WTC11 (cell line): ENCODE measurements at regions not wholly inside any gene's neighbourhood (a gene's known extent, or its start where the extent isn't known, plus 50 kb on each side); places are given as distances from the start of the nearest gene placed in this dataset.

ENCODE experiments used
- ATAC-seq: fragments of 200-7000 bp; cut with Tn5 transposase; 2 replicates; pipeline ENCODE4 v1.10.0; 2021; ENCODE audit warnings: mild to moderate bottlenecking, moderate library complexity
- CTCF ChIA-PET: fragments of 300-600 bp; sonication (Branson Sonifier 250); formaldehyde crosslinking; loops from one replicate; lab custom pipeline; 2021; ENCODE audit warnings: antibody characterized with exemption; lab: Charles Lee
- POLR2A ChIA-PET: fragments of 350-600 bp; sonication (Branson Sonifier 250); formaldehyde crosslinking; loops from one replicate; lab custom pipeline; 2021; ENCODE audit warnings: antibody characterized with exemption; lab: Charles Lee
- DNase-seq: peaks from one replicate; pipeline ENCODE4 v3.0.0; 2021; ENCODE audit warnings: low spot score
- H3K27ac Mint-ChIP-seq: 2 replicates; pipeline ENCODE4 v1.8.0; 2021; ENCODE audit warnings: mixed read lengths
- H3K27me3 Mint-ChIP-seq: 2 replicates; pipeline ENCODE4 v1.8.0; 2021; ENCODE audit warnings: low read depth, mild to moderate bottlenecking, moderate library complexity, mixed read lengths
- H3K36me3 Mint-ChIP-seq: 2 replicates; pipeline ENCODE4 v1.8.0; 2021; ENCODE audit warnings: mixed read lengths
- H3K4me1 Mint-ChIP-seq: 2 replicates; pipeline ENCODE4 v1.8.0; 2022; ENCODE audit warnings: mixed read lengths
- H3K4me3 Mint-ChIP-seq: 2 replicates; pipeline ENCODE4 v1.8.0; 2021; ENCODE audit warnings: mild to moderate bottlenecking, moderate library complexity, mixed read lengths
- H3K9me3 Mint-ChIP-seq: 2 replicates; pipeline ENCODE4 v1.8.0; 2021; ENCODE audit warnings: mixed read lengths
- CBFB ChIP-seq: sonication (generic); formaldehyde crosslinking; IDR thresholded peaks from 2 replicates; pipeline ENCODE4 v1.8.1; 2022; ENCODE audit warnings: mild to moderate bottlenecking, low read depth, missing genetic modification reagents
- ELF4 ChIP-seq: sonication (generic); formaldehyde crosslinking; IDR thresholded peaks from 2 replicates; pipeline ENCODE4 v1.8.1; 2022; ENCODE audit warnings: low read depth, mild to moderate bottlenecking, moderate library complexity, missing genetic modification reagents
- GTF2I ChIP-seq: fragments of 250-450 bp; sonication (Bioruptor Pico); conservative IDR thresholded peaks from 2 replicates; pipeline ENCODE4 v1.4.0; 2021; ENCODE audit warnings: mild to moderate bottlenecking
- IRF2 ChIP-seq: sonication (generic); formaldehyde crosslinking; IDR thresholded peaks from 2 replicates; pipeline ENCODE4 v1.8.0; 2022; ENCODE audit warnings: low read depth, missing genetic modification reagents, borderline replicate concordance
- KAT7 ChIP-seq: sonication (generic); formaldehyde crosslinking; IDR thresholded peaks from 2 replicates; pipeline ENCODE4 v1.8.1; 2023; ENCODE audit warnings: missing genetic modification reagents, mild to moderate bottlenecking, borderline replicate concordance
- MXD4 ChIP-seq: fragments of 250-450 bp; sonication (Bioruptor Pico); IDR thresholded peaks from 2 replicates; pipeline ENCODE4 v1.8.0; 2021; ENCODE audit warnings: mild to moderate bottlenecking, moderate library complexity, borderline replicate concordance
- NFYB ChIP-seq: sonication (generic); formaldehyde crosslinking; conservative IDR thresholded peaks from 2 replicates; pipeline ENCODE4 v1.8.0; 2022; ENCODE audit warnings: low read depth, missing genetic modification reagents
- NR3C1 ChIP-seq: sonication (generic); formaldehyde crosslinking; conservative IDR thresholded peaks from 2 replicates; pipeline ENCODE4 v1.8.1; 2023; ENCODE audit warnings: low read depth, mild to moderate bottlenecking, missing genetic modification reagents
- OVOL2 ChIP-seq: fragments of 250-450 bp; sonication (Bioruptor Pico); IDR thresholded peaks from 2 replicates; pipeline ENCODE4 v1.9.0; 2021; ENCODE audit warnings: mild to moderate bottlenecking, borderline replicate concordance
- ZNF121 ChIP-seq: sonication (generic); formaldehyde crosslinking; IDR thresholded peaks from 2 replicates; pipeline ENCODE4 v1.8.0; 2023; ENCODE audit warnings: missing genetic modification reagents
- ZNF396 ChIP-seq: fragments of 250-450 bp; sonication (Bioruptor Pico); IDR thresholded peaks from 2 replicates; pipeline ENCODE4 v1.8.0; 2021; ENCODE audit warnings: mild to moderate bottlenecking, moderate library complexity, borderline replicate concordance
- ZNF423 ChIP-seq: fragments of 250-450 bp; sonication (Bioruptor Pico); IDR thresholded peaks from 2 replicates; pipeline ENCODE4 v2.1.2; 2022; ENCODE audit warnings: mild to moderate bottlenecking, moderate library complexity
- TF ChIP-seq, protein P1 (sequence below): sonication (generic); formaldehyde crosslinking; IDR thresholded peaks from 2 replicates; pipeline ENCODE4 v1.8.1; 2023; ENCODE audit warnings: mild to moderate bottlenecking, missing genetic modification reagents
- TF ChIP-seq, protein P2 (sequence below): sonication (generic); formaldehyde crosslinking; IDR thresholded peaks from 2 replicates; pipeline ENCODE4 v1.8.1; 2022; ENCODE audit warnings: low read depth, mild to moderate bottlenecking, moderate library complexity, missing genetic modification reagents, borderline replicate concordance
- TF ChIP-seq, protein P3 (sequence below): sonication (generic); formaldehyde crosslinking; IDR thresholded peaks from 2 replicates; pipeline ENCODE4 v1.8.1; 2022; ENCODE audit warnings: missing genetic modification reagents, borderline replicate concordance
- TF ChIP-seq, protein P4 (sequence below): fragments of 250-450 bp; sonication (Bioruptor Pico); IDR thresholded peaks from 2 replicates; pipeline ENCODE4 v1.9.0; 2021; ENCODE audit warnings: mild to moderate bottlenecking
- TF ChIP-seq, protein P5 (sequence below): fragments of 250-450 bp; sonication (Bioruptor Pico); IDR thresholded peaks from 2 replicates; pipeline ENCODE4 v1.9.0; 2021; ENCODE audit warnings: mild to moderate bottlenecking, borderline replicate concordance

DNA sequence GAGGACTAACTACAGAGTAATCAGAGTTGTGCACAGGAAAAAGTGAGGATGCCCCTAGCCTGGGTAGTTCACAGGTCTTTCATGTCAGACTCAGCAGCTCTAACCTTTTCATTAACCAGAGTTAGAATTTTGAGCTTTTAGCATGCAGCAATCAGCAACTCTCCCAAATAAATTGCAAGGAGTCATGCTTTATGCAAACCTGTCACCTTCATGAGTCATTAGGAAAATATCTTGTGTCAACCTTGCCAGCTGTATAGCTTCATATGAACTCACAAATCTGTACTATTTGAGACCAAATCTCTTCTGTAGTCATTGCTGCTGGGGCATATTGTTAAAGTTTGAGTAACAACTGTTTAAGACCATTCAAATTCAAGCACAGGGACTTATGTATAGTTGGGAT lies 382.3 kb upstream of the NT5C1B start:
- H3K4me3 Mint-ChIP-seq: no peak overlapping the region
- ATAC-seq (no peak), DNase-seq (no peak)
- no peaks in the 10 kb centered on the region for H3K36me3 Mint-ChIP-seq
- TF ChIP-seq, protein P1, sequence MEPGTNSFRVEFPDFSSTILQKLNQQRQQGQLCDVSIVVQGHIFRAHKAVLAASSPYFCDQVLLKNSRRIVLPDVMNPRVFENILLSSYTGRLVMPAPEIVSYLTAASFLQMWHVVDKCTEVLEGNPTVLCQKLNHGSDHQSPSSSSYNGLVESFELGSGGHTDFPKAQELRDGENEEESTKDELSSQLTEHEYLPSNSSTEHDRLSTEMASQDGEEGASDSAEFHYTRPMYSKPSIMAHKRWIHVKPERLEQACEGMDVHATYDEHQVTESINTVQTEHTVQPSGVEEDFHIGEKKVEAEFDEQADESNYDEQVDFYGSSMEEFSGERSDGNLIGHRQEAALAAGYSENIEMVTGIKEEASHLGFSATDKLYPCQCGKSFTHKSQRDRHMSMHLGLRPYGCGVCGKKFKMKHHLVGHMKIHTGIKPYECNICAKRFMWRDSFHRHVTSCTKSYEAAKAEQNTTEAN (CRISPR knock-in tag): no peak
- TF ChIP-seq NR3C1 (no peak), KAT7 (CRISPR knock-in tag) (no peak), ELF4 (CRISPR knock-in tag) (no peak), CBFB (CRISPR knock-in tag) (no peak), NFYB (CRISPR knock-in tag) (no peak), OVOL2 (CRISPR knock-in tag) (no peak), GTF2I (CRISPR knock-in tag) (no peak), IRF2 (CRISPR knock-in tag) (no peak), ZNF396 (CRISPR knock-in tag) (no peak), ZNF121 (CRISPR knock-in tag) (no peak), MXD4 (CRISPR knock-in tag) (no peak), ZNF423 (CRISPR knock-in tag) (no peak)
- TF ChIP-seq, protein P2, sequence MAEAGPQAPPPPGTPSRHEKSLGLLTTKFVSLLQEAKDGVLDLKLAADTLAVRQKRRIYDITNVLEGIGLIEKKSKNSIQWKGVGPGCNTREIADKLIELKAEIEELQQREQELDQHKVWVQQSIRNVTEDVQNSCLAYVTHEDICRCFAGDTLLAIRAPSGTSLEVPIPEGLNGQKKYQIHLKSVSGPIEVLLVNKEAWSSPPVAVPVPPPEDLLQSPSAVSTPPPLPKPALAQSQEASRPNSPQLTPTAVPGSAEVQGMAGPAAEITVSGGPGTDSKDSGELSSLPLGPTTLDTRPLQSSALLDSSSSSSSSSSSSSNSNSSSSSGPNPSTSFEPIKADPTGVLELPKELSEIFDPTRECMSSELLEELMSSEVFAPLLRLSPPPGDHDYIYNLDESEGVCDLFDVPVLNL (CRISPR knock-in tag): no peak
- TF ChIP-seq, protein P3, sequence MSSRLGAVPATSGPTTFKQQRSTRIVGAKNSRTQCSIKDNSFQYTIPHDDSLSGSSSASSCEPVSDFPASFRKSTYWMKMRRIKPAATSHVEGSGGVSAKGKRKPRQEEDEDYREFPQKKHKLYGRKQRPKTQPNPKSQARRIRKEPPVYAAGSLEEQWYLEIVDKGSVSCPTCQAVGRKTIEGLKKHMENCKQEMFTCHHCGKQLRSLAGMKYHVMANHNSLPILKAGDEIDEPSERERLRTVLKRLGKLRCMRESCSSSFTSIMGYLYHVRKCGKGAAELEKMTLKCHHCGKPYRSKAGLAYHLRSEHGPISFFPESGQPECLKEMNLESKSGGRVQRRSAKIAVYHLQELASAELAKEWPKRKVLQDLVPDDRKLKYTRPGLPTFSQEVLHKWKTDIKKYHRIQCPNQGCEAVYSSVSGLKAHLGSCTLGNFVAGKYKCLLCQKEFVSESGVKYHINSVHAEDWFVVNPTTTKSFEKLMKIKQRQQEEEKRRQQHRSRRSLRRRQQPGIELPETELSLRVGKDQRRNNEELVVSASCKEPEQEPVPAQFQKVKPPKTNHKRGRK: no peak
- TF ChIP-seq, protein P4, sequence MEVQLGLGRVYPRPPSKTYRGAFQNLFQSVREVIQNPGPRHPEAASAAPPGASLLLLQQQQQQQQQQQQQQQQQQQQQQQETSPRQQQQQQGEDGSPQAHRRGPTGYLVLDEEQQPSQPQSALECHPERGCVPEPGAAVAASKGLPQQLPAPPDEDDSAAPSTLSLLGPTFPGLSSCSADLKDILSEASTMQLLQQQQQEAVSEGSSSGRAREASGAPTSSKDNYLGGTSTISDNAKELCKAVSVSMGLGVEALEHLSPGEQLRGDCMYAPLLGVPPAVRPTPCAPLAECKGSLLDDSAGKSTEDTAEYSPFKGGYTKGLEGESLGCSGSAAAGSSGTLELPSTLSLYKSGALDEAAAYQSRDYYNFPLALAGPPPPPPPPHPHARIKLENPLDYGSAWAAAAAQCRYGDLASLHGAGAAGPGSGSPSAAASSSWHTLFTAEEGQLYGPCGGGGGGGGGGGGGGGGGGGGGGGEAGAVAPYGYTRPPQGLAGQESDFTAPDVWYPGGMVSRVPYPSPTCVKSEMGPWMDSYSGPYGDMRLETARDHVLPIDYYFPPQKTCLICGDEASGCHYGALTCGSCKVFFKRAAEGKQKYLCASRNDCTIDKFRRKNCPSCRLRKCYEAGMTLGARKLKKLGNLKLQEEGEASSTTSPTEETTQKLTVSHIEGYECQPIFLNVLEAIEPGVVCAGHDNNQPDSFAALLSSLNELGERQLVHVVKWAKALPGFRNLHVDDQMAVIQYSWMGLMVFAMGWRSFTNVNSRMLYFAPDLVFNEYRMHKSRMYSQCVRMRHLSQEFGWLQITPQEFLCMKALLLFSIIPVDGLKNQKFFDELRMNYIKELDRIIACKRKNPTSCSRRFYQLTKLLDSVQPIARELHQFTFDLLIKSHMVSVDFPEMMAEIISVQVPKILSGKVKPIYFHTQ (CRISPR knock-in tag): no peak
- TF ChIP-seq, protein P5, sequence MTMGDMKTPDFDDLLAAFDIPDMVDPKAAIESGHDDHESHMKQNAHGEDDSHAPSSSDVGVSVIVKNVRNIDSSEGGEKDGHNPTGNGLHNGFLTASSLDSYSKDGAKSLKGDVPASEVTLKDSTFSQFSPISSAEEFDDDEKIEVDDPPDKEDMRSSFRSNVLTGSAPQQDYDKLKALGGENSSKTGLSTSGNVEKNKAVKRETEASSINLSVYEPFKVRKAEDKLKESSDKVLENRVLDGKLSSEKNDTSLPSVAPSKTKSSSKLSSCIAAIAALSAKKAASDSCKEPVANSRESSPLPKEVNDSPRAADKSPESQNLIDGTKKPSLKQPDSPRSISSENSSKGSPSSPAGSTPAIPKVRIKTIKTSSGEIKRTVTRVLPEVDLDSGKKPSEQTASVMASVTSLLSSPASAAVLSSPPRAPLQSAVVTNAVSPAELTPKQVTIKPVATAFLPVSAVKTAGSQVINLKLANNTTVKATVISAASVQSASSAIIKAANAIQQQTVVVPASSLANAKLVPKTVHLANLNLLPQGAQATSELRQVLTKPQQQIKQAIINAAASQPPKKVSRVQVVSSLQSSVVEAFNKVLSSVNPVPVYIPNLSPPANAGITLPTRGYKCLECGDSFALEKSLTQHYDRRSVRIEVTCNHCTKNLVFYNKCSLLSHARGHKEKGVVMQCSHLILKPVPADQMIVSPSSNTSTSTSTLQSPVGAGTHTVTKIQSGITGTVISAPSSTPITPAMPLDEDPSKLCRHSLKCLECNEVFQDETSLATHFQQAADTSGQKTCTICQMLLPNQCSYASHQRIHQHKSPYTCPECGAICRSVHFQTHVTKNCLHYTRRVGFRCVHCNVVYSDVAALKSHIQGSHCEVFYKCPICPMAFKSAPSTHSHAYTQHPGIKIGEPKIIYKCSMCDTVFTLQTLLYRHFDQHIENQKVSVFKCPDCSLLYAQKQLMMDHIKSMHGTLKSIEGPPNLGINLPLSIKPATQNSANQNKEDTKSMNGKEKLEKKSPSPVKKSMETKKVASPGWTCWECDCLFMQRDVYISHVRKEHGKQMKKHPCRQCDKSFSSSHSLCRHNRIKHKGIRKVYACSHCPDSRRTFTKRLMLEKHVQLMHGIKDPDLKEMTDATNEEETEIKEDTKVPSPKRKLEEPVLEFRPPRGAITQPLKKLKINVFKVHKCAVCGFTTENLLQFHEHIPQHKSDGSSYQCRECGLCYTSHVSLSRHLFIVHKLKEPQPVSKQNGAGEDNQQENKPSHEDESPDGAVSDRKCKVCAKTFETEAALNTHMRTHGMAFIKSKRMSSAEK (CRISPR knock-in tag): no peak
- H3K9me3 Mint-ChIP-seq: no peaks in the 10 kb centered on the region
- ChIA-PET POLR2A (no interaction called here), CTCF (no interaction called here)
- no peak overlapping the region for H3K27ac Mint-ChIP-seq
- peaks cover 12% of the 10 kb centered on the region for H3K4me1 Mint-ChIP-seq
- H3K27me3 Mint-ChIP-seq: no peaks in the 10 kb centered on the region; the same call in 1 of the 2 replicates
